A549 (cell line): ENCODE measurements at regions not wholly inside any gene's neighbourhood (a gene's known extent, or its start where the extent isn't known, plus 50 kb on each side); places are given as distances from the start of the nearest gene placed in this dataset.

Experiments
- ATAC-seq, 2 experiments: fragments of 200-7000 bp in 1 of 2; fragments of >200 bp in 1 of 2; cut with Nextera tagmentation in 1 of 2; cut with Tn5 transposase in 1 of 2; 3 replicates each; pipeline versions ENCODE4 v1.8.0 to v1.9.1; 2018 to 2020; ENCODE audit warnings: mild to moderate bottlenecking in 1 of 2, moderate library complexity in 1 of 2
- CTCF ChIA-PET: fragments of 300-600 bp; sonication (Branson Sonifier 250); formaldehyde crosslinking; extraction: SDS; loops from one replicate; lab custom pipeline; 2021; ENCODE audit warnings: antibody characterized with exemption, inconsistent platforms; lab: Yijun Ruan, JAX
- POLR2A ChIA-PET: fragments of 350-600 bp; formaldehyde crosslinking; extraction: SDS; loops from one replicate; lab custom pipeline; 2021; ENCODE audit warnings: antibody characterized with exemption, inconsistent platforms; lab: Yijun Ruan, JAX
- DNase-seq, 2 experiments: peaks; one replicate each; pipeline versions ENCODE4 v3.0.0 to v3.0.0-alpha.2; 2011 to 2016; ENCODE audit warnings: low read depth in 1 of 2, low spot score in 1 of 2
- FAIRE-seq: peaks from 2 replicates; lab custom pipeline; 2011; peaks lifted over from hg19 to GRCh38; lab: Jason Lieb, UNC
- H3K27ac ChIP-seq, 2 experiments: fragments of >200 bp; sonication (Bioruptor Twin); formaldehyde crosslinking; 3 replicates each; pipeline ENCODE4 v1.5.1; 2016 to 2017
- H3K4me1 ChIP-seq: fragments of >200 bp; sonication (Bioruptor Twin); formaldehyde crosslinking; 3 replicates; pipeline ENCODE4 v1.6.1; 2016
- H3K4me2 ChIP-seq: fragments of >200 bp; sonication (Bioruptor Twin); formaldehyde crosslinking; 3 replicates; pipeline ENCODE4 v1.6.1; 2016
- H3K4me3 ChIP-seq: fragments of >200 bp; sonication (Bioruptor Twin); formaldehyde crosslinking; 3 replicates; pipeline ENCODE4 v1.5.1; 2016
- H3K9me3 ChIP-seq: fragments of >200 bp; sonication (Bioruptor Twin); formaldehyde crosslinking; 3 replicates; pipeline ENCODE4 v1.6.1; 2016
- CHD2 ChIP-seq: fragments of 150-350 bp; IDR thresholded peaks from 2 replicates; pipeline ENCODE4 v1.6.1; 2014; ENCODE audit warnings: low read length; ENCODE audit not compliant: partially characterized antibody
- EHF ChIP-seq: fragments of 250-450 bp; sonication (Bioruptor Pico); IDR thresholded peaks from 2 replicates; pipeline ENCODE4 v1.5.0; 2020; ENCODE audit warnings: mild to moderate bottlenecking
- EHMT2 ChIP-seq: fragments of 200-600 bp; sonication (generic); IDR thresholded peaks from 2 replicates; pipeline ENCODE4 v1.6.1; 2016; ENCODE audit warnings: antibody characterized with exemption, low read depth, mild to moderate bottlenecking, moderate library complexity
- EP300 ChIP-seq, 2 experiments: fragments of >200 bp; sonication (Bioruptor Twin); formaldehyde crosslinking; IDR thresholded peaks; 2 replicates in 1 of 2; 3 replicates in 1 of 2; pipeline ENCODE4 v1.6.1; 2016 to 2017
- ESRRA ChIP-seq: fragments of 150-350 bp; IDR thresholded peaks from 2 replicates; pipeline ENCODE4 v1.6.1; 2014; ENCODE audit warnings: mild to moderate bottlenecking, low read length, borderline replicate concordance
- FOSB ChIP-seq: fragments of 250-450 bp; sonication (Bioruptor Pico); IDR thresholded peaks from 2 replicates; pipeline ENCODE4 v1.5.0; 2020; ENCODE audit warnings: mild to moderate bottlenecking, moderate library complexity
- FOSL2 ChIP-seq, 2 experiments: fragments of 450-650 bp in 1 of 2; fragments of >200 bp in 1 of 2; sonication (Bioruptor Twin) in 1 of 2; formaldehyde crosslinking; IDR thresholded peaks; 2 replicates each; pipeline versions ENCODE4 v1.5.0 to v1.6.1; 2016 to 2020; ENCODE audit warnings: mild to moderate bottlenecking in 1 of 2, moderate library complexity in 1 of 2
- GATA3 ChIP-seq: IDR thresholded peaks from 2 replicates; pipeline ENCODE4 v1.6.1; 2012; ENCODE audit warnings: borderline replicate concordance
- HDAC2 ChIP-seq: fragments of 200-600 bp; sonication (generic); IDR thresholded peaks from 2 replicates; pipeline ENCODE4 v1.6.1; 2016
- HOXB5 ChIP-seq: fragments of 250-450 bp; sonication (Bioruptor Pico); IDR thresholded peaks from 2 replicates; pipeline ENCODE4 v1.5.0; 2020; ENCODE audit warnings: mild to moderate bottlenecking, moderate library complexity
- MAFK ChIP-seq: fragments of 450-650 bp; IDR thresholded peaks from 2 replicates; pipeline ENCODE4 v1.6.1; 2014; ENCODE audit not compliant: partially characterized antibody
- NR3C1 ChIP-seq: fragments of >200 bp; sonication (Bioruptor Twin); formaldehyde crosslinking; IDR thresholded peaks from 3 replicates; pipeline ENCODE4 v1.6.1; 2017
- TFCP2L1 ChIP-seq: fragments of 250-450 bp; sonication (Bioruptor Pico); IDR thresholded peaks from 2 replicates; pipeline ENCODE4 v1.5.0; 2021; ENCODE audit warnings: mild to moderate bottlenecking
- ZC3H11A ChIP-seq: fragments of 450-650 bp; IDR thresholded peaks from 2 replicates; pipeline ENCODE4 v1.6.1; 2014; ENCODE audit warnings: antibody characterized with exemption, mild to moderate bottlenecking
- ZFP36 ChIP-seq: fragments of 450-650 bp; IDR thresholded peaks from 2 replicates; pipeline ENCODE4 v1.6.1; 2014; ENCODE audit warnings: borderline replicate concordance; ENCODE audit not compliant: partially characterized antibody
- WGBS: methylation state at CpG from one replicate; pipeline ENCODE4 v1.1.6; 2017; ENCODE audit errors: missing lambda C conversion rate; 5-methylcytosine and 5-hydroxymethylcytosine counted together
- TF ChIP-seq, protein P1 (sequence below): fragments of 200-600 bp; sonication (generic); IDR thresholded peaks from 2 replicates; pipeline ENCODE4 v1.6.1; 2016; ENCODE audit warnings: antibody characterized with exemption, mild to moderate bottlenecking, moderate library complexity
- TF ChIP-seq, protein P2 (sequence below): IDR thresholded peaks from 2 replicates; pipeline ENCODE4 v1.6.1; 2012
- TF ChIP-seq, protein P3 (sequence below): fragments of >200 bp; sonication (Bioruptor Twin); formaldehyde crosslinking; IDR thresholded peaks from 3 replicates; pipeline ENCODE4 v1.6.1; 2016
- TF ChIP-seq, protein P4 (sequence below): IDR thresholded peaks from 2 replicates; pipeline ENCODE4 v1.6.1; 2012

DNA sequence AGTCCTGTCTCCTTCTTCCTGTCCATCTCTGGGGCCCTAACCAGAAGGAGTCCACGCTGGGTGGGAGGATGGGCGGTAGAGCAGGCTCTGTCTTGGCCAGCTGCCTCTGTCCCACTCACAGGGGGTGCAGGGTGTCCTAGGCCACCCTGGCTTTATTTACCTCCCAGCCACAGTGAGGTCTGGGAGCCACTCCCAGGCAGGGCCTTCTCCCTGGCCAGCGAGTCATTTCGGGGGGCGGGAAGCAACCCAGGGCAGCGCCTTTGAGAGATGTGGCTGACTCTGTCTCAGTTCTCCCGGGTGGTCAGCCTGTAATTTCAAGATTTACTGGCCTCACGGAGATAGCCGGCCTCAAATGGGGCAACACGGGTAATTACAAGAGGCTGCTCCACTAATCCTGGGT is 67.4 kb upstream of the PTCH1 start:
- TF ChIP-seq, protein P1, sequence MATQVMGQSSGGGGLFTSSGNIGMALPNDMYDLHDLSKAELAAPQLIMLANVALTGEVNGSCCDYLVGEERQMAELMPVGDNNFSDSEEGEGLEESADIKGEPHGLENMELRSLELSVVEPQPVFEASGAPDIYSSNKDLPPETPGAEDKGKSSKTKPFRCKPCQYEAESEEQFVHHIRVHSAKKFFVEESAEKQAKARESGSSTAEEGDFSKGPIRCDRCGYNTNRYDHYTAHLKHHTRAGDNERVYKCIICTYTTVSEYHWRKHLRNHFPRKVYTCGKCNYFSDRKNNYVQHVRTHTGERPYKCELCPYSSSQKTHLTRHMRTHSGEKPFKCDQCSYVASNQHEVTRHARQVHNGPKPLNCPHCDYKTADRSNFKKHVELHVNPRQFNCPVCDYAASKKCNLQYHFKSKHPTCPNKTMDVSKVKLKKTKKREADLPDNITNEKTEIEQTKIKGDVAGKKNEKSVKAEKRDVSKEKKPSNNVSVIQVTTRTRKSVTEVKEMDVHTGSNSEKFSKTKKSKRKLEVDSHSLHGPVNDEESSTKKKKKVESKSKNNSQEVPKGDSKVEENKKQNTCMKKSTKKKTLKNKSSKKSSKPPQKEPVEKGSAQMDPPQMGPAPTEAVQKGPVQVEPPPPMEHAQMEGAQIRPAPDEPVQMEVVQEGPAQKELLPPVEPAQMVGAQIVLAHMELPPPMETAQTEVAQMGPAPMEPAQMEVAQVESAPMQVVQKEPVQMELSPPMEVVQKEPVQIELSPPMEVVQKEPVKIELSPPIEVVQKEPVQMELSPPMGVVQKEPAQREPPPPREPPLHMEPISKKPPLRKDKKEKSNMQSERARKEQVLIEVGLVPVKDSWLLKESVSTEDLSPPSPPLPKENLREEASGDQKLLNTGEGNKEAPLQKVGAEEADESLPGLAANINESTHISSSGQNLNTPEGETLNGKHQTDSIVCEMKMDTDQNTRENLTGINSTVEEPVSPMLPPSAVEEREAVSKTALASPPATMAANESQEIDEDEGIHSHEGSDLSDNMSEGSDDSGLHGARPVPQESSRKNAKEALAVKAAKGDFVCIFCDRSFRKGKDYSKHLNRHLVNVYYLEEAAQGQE, result no peak
- TF ChIP-seq EHMT2 (no peak), ESRRA (no peak), FOSB (CRISPR knock-in tag) (no peak), TFCP2L1 (no peak), ZFP36 (no peak), HOXB5 (CRISPR knock-in tag) (no peak), MAFK (no peak), GATA3 (no peak), EHF (CRISPR knock-in tag) (no peak), CHD2 (no peak), ZC3H11A (no peak), NR3C1 (no peak), HDAC2 (no peak), FOSL2 (IDR thresholded peaks at IDR 0.05) (no peak), FOSL2 (CRISPR knock-in tag; IDR thresholded peaks at IDR 0.05) (no peak)
- TF ChIP-seq, protein P2, sequence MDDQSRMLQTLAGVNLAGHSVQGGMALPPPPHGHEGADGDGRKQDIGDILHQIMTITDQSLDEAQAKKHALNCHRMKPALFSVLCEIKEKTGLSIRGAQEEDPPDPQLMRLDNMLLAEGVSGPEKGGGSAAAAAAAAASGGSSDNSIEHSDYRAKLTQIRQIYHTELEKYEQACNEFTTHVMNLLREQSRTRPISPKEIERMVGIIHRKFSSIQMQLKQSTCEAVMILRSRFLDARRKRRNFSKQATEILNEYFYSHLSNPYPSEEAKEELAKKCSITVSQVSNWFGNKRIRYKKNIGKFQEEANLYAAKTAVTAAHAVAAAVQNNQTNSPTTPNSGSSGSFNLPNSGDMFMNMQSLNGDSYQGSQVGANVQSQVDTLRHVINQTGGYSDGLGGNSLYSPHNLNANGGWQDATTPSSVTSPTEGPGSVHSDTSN, result no peak
- TF ChIP-seq, protein P3, sequence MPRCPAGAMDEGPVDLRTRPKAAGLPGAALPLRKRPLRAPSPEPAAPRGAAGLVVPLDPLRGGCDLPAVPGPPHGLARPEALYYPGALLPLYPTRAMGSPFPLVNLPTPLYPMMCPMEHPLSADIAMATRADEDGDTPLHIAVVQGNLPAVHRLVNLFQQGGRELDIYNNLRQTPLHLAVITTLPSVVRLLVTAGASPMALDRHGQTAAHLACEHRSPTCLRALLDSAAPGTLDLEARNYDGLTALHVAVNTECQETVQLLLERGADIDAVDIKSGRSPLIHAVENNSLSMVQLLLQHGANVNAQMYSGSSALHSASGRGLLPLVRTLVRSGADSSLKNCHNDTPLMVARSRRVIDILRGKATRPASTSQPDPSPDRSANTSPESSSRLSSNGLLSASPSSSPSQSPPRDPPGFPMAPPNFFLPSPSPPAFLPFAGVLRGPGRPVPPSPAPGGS, result no peak
- Histone ChIP-seq H3K4me1 (no peaks in the 10 kb centered on the region), H3K9me3 (no peaks in the 10 kb centered on the region), H3K4me3 (no peak overlapping the region), H3K4me2 (no peak overlapping the region), H3K27ac (no peak overlapping the region)
- no peak for FAIRE-seq
- ATAC-seq, result no peak
- DNase-seq, result no peak
- ChIA-PET CTCF (no interaction called here), POLR2A (no interaction called here)
- 62% methylated on average over 10 of the region's 10 CpGs for WGBS

- FAIRE-seq, result no peak
- ChIA-PET CTCF (no interaction called here), POLR2A (no interaction called here)
- 67% methylated on average over 5 of the region's 5 CpGs for WGBS
- Histone ChIP-seq H3K27ac (no peak overlapping the region), H3K4me1 (no peaks in the 10 kb centered on the region), H3K4me3 (no peak overlapping the region), H3K4me2 (no peak overlapping the region), H3K9me3 (no peaks in the 10 kb centered on the region)
- no peak for DNase-seq
- ATAC-seq, result no peak
- TF ChIP-seq, protein P1, result no peak
- TF ChIP-seq FOSB (CRISPR knock-in tag) (no peak), EP300 (IDR thresholded peaks at IDR 0.05) (no peak)
- TF ChIP-seq, protein P4, sequence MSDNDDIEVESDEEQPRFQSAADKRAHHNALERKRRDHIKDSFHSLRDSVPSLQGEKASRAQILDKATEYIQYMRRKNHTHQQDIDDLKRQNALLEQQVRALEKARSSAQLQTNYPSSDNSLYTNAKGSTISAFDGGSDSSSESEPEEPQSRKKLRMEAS, result no peak
Observed at GRCh38 chr9:95581900-95582299, 65.1 kb upstream of the PTCH1 start.
